ENCODE measurements at regions not wholly inside any gene's neighbourhood (a gene's known extent, or its start where the extent isn't known, plus 50 kb on each side); places are given as distances from the start of the nearest gene placed in this dataset.
"Not testable (repeated sequence)": the region's sequence is repeated elsewhere in the genome, so short reads cannot be mapped to it uniquely, and the experiment has no call there.

- DNase-seq (ENCODE audit: low read depth): no peak
Observed at GRCh38 chr1:91098299-91098906, 76.6 kb upstream of the ZNF644 start.

GRCh38 chr1:91095321-91095720, 73.5 kb upstream of the ZNF644 start:
- DNase-seq (ENCODE audit: low read depth): not testable (repeated sequence)

DNA sequence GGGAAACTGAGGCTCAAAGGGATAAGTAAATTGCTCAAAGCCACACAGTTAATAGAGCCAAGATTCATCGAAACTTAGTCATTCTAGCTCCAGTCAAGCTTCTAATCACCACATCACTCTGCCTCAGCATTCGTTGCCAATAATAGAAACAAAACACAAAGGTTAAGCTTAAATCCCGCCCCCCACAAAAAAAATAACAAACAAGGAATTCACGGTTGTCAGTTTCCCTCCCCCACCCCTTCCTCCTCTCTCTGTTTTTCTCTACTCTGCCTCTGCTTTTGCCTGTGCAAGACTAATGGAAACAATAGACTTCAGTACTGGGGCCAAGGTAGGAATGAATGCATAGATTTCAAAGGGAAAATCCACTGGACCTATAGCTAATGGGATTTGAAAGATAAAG, 70.7 kb upstream of the ZNF644 start:
- DNase-seq (ENCODE audit: low read depth): no peak

- no peak for DNase-seq (ENCODE audit: low read depth)
Observed at GRCh38 chr1:91091812-91092211, 70.0 kb upstream of the ZNF644 start.

GRCh38 chr1:91080650-91081049, 58.8 kb upstream of the ZNF644 start:
- no peak for DNase-seq (ENCODE audit: low read depth)

DNA sequence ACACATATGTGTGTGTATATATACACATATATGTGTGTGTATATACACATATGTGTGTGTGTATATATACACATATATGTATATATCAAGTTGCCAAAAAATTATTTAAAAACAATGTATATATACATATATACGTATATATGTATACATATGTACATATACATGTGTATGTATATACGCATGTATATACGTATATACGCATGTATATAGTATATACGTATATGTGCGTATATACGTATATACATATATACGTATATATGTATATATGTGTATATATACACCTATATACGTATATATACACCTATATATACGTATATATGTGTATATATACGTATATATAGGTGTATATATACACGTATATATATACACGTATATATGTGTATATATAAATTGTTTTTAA, 57.0 kb upstream of the ZNF644 start:
- DNase-seq (ENCODE audit: low read depth): no peak

DNA sequence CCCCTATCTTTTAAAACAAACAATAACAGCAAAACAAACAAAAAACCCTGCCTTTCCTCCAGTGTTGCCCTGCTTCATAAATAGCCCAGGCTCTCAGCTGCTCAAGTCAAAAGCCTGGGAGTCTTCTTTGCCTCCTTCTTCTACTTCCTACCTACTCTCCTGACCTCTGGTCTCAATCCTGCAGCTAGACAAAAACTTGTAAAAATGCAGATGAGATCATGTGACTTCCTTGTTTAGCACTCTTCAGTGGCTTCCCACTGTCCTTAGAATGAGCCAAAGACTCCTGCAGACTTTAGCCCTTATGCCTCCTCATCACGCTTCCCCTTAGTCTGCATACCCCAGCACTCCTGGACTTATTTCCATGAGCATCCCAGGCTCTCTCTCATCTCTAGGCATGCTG, 55.0 kb upstream of the ZNF644 start:
- DNase-seq (ENCODE audit: low read depth): no peak

GRCh38 chr1:91075233-91076135, 53.6 kb upstream of the ZNF644 start:
- no peak for DNase-seq (ENCODE audit: low read depth)

GRCh38 chr1:91073299-91073698, 51.5 kb upstream of the ZNF644 start:
- DNase-seq (ENCODE audit: low read depth): no peak

DNA sequence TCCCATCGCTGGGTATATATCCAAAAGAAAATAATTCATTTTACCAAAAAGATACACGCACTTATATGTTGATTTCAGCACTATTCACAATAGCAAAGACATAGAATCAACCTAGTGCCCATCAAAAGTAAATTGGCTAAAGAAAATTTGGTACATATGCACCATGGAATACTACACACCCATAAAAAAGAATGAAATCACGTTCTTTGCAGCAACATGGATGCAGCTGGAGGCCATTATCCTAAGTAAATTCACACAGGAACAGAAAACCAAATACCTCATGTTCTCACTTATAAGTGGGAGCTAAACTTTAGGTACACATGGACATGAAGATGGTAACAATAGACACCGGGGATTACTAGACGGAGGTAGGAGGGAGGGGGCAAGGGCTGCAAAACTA, 50.0 kb upstream of the ZNF644 start:
- no peak for DNase-seq (ENCODE audit: low read depth)
